HEK293 (cell line): ENCODE measurements at regions not wholly inside any gene's neighbourhood (a gene's known extent, or its start where the extent isn't known, plus 50 kb on each side); places are given as distances from the start of the nearest gene placed in this dataset.

Source experiments
- OSR2 ChIP-seq: fragments of 450-650 bp; formaldehyde crosslinking; IDR thresholded peaks from 2 replicates; pipeline ENCODE4 v1.5.1; 2016; ENCODE audit warnings: missing biosample characterization, missing genetic modification characterization
- REST ChIP-seq: fragments of 450-650 bp; formaldehyde crosslinking; IDR thresholded peaks from 2 replicates; pipeline ENCODE4 v1.5.1; 2016; ENCODE audit warnings: missing biosample characterization, missing genetic modification characterization
- ZNF155 ChIP-seq: fragments of 450-650 bp; formaldehyde crosslinking; IDR thresholded peaks from 2 replicates; pipeline ENCODE4 v1.5.1; 2016; ENCODE audit warnings: missing biosample characterization, missing genetic modification characterization
- ZNF549 ChIP-seq: fragments of 450-650 bp; IDR thresholded peaks from 2 replicates; pipeline ENCODE4 v1.5.1; 2018; ENCODE audit warnings: missing biosample characterization, missing genetic modification characterization, mild to moderate bottlenecking, inconsistent platforms, moderate library complexity
- ZNF768 ChIP-seq: fragments of 450-650 bp; formaldehyde crosslinking; IDR thresholded peaks from 2 replicates; pipeline ENCODE4 v1.5.1; 2018; ENCODE audit warnings: missing biosample characterization, mild to moderate bottlenecking, missing genetic modification characterization
- TF ChIP-seq, protein P1 (sequence below): fragments of 450-650 bp; formaldehyde crosslinking; IDR thresholded peaks from 2 replicates; pipeline ENCODE4 v1.5.1; 2016; ENCODE audit warnings: missing biosample characterization, missing genetic modification characterization
- TF ChIP-seq, protein P2 (sequence below): fragments of 450-650 bp; formaldehyde crosslinking; IDR thresholded peaks from 2 replicates; pipeline ENCODE4 v1.5.1; 2016; ENCODE audit warnings: missing biosample characterization, missing genetic modification characterization, borderline replicate concordance

DNA sequence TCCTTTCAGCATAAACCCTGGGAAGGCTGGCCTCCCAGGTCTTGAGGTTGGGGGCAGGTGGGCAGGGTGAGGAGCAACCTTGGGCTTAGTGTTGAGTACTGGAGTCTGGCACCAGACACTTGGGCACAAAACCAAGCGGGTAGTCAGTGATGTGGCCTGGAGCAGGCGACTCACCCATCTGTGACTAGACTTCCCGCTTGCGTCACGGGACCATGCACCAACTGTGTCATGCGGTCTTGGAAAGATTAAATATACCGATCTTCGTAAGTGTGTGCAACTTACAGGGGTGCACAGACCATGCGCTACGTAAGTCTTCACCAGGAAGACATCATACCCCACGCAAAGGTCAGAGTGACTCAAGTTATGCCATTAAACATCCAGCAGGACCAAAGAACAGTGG is 304.4 kb upstream of the IRX4 start:
- TF ChIP-seq, protein P1, sequence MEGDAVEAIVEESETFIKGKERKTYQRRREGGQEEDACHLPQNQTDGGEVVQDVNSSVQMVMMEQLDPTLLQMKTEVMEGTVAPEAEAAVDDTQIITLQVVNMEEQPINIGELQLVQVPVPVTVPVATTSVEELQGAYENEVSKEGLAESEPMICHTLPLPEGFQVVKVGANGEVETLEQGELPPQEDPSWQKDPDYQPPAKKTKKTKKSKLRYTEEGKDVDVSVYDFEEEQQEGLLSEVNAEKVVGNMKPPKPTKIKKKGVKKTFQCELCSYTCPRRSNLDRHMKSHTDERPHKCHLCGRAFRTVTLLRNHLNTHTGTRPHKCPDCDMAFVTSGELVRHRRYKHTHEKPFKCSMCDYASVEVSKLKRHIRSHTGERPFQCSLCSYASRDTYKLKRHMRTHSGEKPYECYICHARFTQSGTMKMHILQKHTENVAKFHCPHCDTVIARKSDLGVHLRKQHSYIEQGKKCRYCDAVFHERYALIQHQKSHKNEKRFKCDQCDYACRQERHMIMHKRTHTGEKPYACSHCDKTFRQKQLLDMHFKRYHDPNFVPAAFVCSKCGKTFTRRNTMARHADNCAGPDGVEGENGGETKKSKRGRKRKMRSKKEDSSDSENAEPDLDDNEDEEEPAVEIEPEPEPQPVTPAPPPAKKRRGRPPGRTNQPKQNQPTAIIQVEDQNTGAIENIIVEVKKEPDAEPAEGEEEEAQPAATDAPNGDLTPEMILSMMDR (tag by site-specific recombination), result no peak
- TF ChIP-seq ZNF549 (tag by site-specific recombination) (no peak), REST (tag by site-specific recombination) (no peak), ZNF155 (tag by site-specific recombination) (no peak), OSR2 (tag by site-specific recombination) (no peak), ZNF768 (no peak)
- TF ChIP-seq, protein P2, sequence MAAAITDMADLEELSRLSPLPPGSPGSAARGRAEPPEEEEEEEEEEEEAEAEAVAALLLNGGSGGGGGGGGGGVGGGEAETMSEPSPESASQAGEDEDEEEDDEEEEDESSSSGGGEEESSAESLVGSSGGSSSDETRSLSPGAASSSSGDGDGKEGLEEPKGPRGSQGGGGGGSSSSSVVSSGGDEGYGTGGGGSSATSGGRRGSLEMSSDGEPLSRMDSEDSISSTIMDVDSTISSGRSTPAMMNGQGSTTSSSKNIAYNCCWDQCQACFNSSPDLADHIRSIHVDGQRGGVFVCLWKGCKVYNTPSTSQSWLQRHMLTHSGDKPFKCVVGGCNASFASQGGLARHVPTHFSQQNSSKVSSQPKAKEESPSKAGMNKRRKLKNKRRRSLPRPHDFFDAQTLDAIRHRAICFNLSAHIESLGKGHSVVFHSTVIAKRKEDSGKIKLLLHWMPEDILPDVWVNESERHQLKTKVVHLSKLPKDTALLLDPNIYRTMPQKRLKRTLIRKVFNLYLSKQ (tag by site-specific recombination), result no peak
